A549 (cell line): ENCODE measurements at regions not wholly inside any gene's neighbourhood (a gene's known extent, or its start where the extent isn't known, plus 50 kb on each side); places are given as distances from the start of the nearest gene placed in this dataset.

ENCODE experiments used
- ATAC-seq, 2 experiments: fragments of 200-7000 bp in 1 of 2; fragments of >200 bp in 1 of 2; cut with Nextera tagmentation in 1 of 2; cut with Tn5 transposase in 1 of 2; 3 replicates each; pipeline versions ENCODE4 v1.8.0 to v1.9.1; 2018 to 2020; ENCODE audit warnings: mild to moderate bottlenecking in 1 of 2, moderate library complexity in 1 of 2
- CTCF ChIA-PET: fragments of 300-600 bp; sonication (Branson Sonifier 250); formaldehyde crosslinking; extraction: SDS; loops from one replicate; lab custom pipeline; 2021; ENCODE audit warnings: antibody characterized with exemption, inconsistent platforms; lab: Yijun Ruan, JAX
- POLR2A ChIA-PET: fragments of 350-600 bp; formaldehyde crosslinking; extraction: SDS; loops from one replicate; lab custom pipeline; 2021; ENCODE audit warnings: antibody characterized with exemption, inconsistent platforms; lab: Yijun Ruan, JAX
- DNase-seq, 2 experiments: peaks; one replicate each; pipeline versions ENCODE4 v3.0.0 to v3.0.0-alpha.2; 2011 to 2016; ENCODE audit warnings: low read depth in 1 of 2, low spot score in 1 of 2
- FAIRE-seq: peaks from 2 replicates; lab custom pipeline; 2011; peaks lifted over from hg19 to GRCh38; lab: Jason Lieb, UNC
- H3K27ac ChIP-seq, 2 experiments: fragments of >200 bp; sonication (Bioruptor Twin); formaldehyde crosslinking; 3 replicates each; pipeline ENCODE4 v1.5.1; 2016 to 2017
- H3K4me1 ChIP-seq: fragments of >200 bp; sonication (Bioruptor Twin); formaldehyde crosslinking; 3 replicates; pipeline ENCODE4 v1.6.1; 2016
- H3K4me2 ChIP-seq: fragments of >200 bp; sonication (Bioruptor Twin); formaldehyde crosslinking; 3 replicates; pipeline ENCODE4 v1.6.1; 2016
- H3K4me3 ChIP-seq: fragments of >200 bp; sonication (Bioruptor Twin); formaldehyde crosslinking; 3 replicates; pipeline ENCODE4 v1.5.1; 2016
- H3K9me3 ChIP-seq: fragments of >200 bp; sonication (Bioruptor Twin); formaldehyde crosslinking; 3 replicates; pipeline ENCODE4 v1.6.1; 2016
- BHLHE40 ChIP-seq: IDR thresholded peaks from 2 replicates; pipeline ENCODE4 v1.6.1; 2012; ENCODE audit warnings: low read depth, low read length, inconsistent platforms
- CHD4 ChIP-seq: fragments of 200-600 bp; sonication (generic); IDR thresholded peaks from 2 replicates; pipeline ENCODE4 v1.6.1; 2016; ENCODE audit warnings: antibody characterized with exemption, mild to moderate bottlenecking, borderline replicate concordance
- CTCF ChIP-seq: fragments of >200 bp; sonication (Bioruptor Twin); formaldehyde crosslinking; IDR thresholded peaks from 3 replicates; pipeline ENCODE4 v1.5.1; 2016
- EHF ChIP-seq: fragments of 250-450 bp; sonication (Bioruptor Pico); IDR thresholded peaks from 2 replicates; pipeline ENCODE4 v1.5.0; 2020; ENCODE audit warnings: mild to moderate bottlenecking
- FOSL2 ChIP-seq, 2 experiments: fragments of 450-650 bp in 1 of 2; fragments of >200 bp in 1 of 2; sonication (Bioruptor Twin) in 1 of 2; formaldehyde crosslinking; IDR thresholded peaks; 2 replicates each; pipeline versions ENCODE4 v1.5.0 to v1.6.1; 2016 to 2020; ENCODE audit warnings: mild to moderate bottlenecking in 1 of 2, moderate library complexity in 1 of 2
- MAX ChIP-seq: IDR thresholded peaks from 2 replicates; pipeline ENCODE4 v1.6.1; 2012
- NPAS2 ChIP-seq: fragments of 250-450 bp; sonication (Bioruptor Pico); IDR thresholded peaks from 2 replicates; pipeline ENCODE4 v1.8.0; 2022; ENCODE audit warnings: mild to moderate bottlenecking, moderate library complexity, borderline replicate concordance
- NR3C1 ChIP-seq: fragments of >200 bp; sonication (Bioruptor Twin); formaldehyde crosslinking; IDR thresholded peaks from 3 replicates; pipeline ENCODE4 v1.6.1; 2017
- PBX3 ChIP-seq: IDR thresholded peaks from 2 replicates; pipeline ENCODE4 v1.6.1; 2012
- PHF8 ChIP-seq: fragments of 200-600 bp; sonication (generic); IDR thresholded peaks from 2 replicates; pipeline ENCODE4 v1.6.1; 2016; ENCODE audit warnings: low read depth, mild to moderate bottlenecking, antibody characterized with exemption, moderate library complexity, borderline replicate concordance
- REST ChIP-seq: fragments of 200-600 bp; sonication (generic); IDR thresholded peaks from 2 replicates; pipeline ENCODE4 v1.6.1; 2016; ENCODE audit warnings: antibody characterized with exemption, mild to moderate bottlenecking, moderate library complexity
- WGBS: methylation state at CpG from one replicate; pipeline ENCODE4 v1.1.6; 2017; ENCODE audit errors: missing lambda C conversion rate; 5-methylcytosine and 5-hydroxymethylcytosine counted together
- TF ChIP-seq, protein P1 (sequence below): IDR thresholded peaks from 2 replicates; pipeline ENCODE4 v1.6.1; 2012; ENCODE audit warnings: low read depth, borderline replicate concordance
- TF ChIP-seq, protein P2 (sequence below): fragments of 250-450 bp; sonication (Bioruptor Pico); IDR thresholded peaks from 2 replicates; pipeline ENCODE4 v1.5.0; 2020; ENCODE audit warnings: low read depth, mild to moderate bottlenecking, moderate library complexity

DNA sequence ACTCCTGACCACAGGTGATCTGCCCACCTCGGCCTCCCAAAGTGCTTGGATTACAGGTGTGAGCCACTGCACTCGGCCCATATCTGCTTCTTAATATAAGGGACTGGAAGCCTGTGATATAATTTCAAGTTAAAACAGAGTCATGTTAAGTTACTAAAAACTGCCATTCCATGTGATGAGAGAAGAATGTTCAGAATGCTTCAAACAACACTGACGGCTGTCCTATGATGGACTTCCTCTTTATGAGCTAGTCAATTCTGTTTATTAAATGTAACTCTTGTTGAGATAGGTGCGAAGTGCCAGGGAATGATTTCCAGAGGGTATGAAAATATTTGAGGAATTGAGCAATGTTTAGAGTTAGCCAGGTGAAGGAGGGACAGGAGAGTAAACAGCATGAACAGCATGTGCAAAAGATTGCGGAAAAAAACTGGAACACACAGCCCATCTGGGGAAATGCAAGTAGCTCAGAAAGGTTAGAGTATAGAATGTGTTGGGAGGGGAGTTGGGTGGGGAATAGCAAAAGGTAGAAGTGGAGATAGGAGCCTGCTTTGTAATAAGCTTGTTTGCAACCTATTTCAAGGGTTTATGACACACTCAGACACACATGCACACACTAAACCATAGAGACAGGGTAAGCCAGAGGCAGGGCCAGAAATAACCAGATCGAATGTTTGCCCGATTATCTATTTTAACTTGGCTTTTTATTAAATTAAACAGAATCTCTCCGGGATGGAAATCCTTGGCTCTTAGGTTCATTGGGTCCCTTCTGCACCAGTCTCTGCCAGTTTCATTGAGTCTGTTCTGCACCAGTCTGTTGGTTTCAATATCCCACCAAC, 135.6 kb upstream of the COX10 start (continued):
- no peak for TF ChIP-seq CTCF

GRCh38 chr17:13939222-13939621, 130.1 kb upstream of the COX10 start:
- Histone ChIP-seq H3K9me3 (peaks cover 8% of the 10 kb centered on the region; the same call in 1 of the 3 replicates), H3K4me3 (no peak overlapping the region), H3K27ac (no peak overlapping the region), H3K4me1 (no peaks in the 10 kb centered on the region), H3K4me2 (no peak overlapping the region)
- FAIRE-seq, result no peak
- WGBS, result 0% methylated on average over 1 of the region's 1 CpG
- DNase-seq, result no peak
- TF ChIP-seq CTCF (no peak), PHF8 (no peak), EHF (no peak), BHLHE40 (no peak), FOSL2 (IDR thresholded peaks at IDR 0.05) (no peak), FOSL2 (CRISPR knock-in tag; IDR thresholded peaks at IDR 0.05) (no peak), NPAS2 (CRISPR knock-in tag) (no peak), PBX3 (no peak), NR3C1 (no peak), CHD4 (no peak), MAX (no peak), REST (no peak)
- TF ChIP-seq, protein P1, sequence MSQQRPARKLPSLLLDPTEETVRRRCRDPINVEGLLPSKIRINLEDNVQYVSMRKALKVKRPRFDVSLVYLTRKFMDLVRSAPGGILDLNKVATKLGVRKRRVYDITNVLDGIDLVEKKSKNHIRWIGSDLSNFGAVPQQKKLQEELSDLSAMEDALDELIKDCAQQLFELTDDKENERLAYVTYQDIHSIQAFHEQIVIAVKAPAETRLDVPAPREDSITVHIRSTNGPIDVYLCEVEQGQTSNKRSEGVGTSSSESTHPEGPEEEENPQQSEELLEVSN, result no peak
- TF ChIP-seq, protein P2, sequence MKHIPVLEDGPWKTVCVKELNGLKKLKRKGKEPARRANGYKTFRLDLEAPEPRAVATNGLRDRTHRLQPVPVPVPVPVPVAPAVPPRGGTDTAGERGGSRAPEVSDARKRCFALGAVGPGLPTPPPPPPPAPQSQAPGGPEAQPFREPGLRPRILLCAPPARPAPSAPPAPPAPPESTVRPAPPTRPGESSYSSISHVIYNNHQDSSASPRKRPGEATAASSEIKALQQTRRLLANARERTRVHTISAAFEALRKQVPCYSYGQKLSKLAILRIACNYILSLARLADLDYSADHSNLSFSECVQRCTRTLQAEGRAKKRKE, result no peak
- no peak for ATAC-seq
- CTCF ChIA-PET, result interaction anchor here (1.2 kb wide), 1 partner anchor 341 kb away, joined by 3 read pairs; no protein-coding TSS in a partner anchor
- POLR2A ChIA-PET, result no interaction called here
